ENCODE measurements at regions not wholly inside any gene's neighbourhood (a gene's known extent, or its start where the extent isn't known, plus 50 kb on each side); places are given as distances from the start of the nearest gene placed in this dataset.
"Not testable (repeated sequence)": the region's sequence is repeated elsewhere in the genome, so short reads cannot be mapped to it uniquely, and the experiment has no call there.

DNA sequence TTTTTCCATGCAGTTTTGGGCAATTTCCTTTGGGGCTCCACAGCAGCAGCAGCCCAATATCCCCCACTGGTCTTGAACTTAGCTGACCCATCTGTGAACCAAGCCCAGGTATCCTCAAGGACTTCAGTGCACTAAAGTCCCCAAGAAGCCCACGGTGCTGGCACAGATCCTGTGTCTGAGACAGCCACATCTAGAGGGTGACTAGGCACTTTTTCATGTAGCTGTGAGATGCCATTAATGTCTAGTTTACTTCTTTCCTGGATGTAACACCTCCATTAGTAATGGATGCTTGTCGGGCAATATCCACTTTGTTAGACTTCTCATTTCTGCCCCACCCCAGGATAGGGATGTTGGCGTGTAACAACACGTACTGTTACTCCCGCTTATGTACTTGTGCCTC lies 117.9 kb downstream of the GPCPD1 start:
- no peak for FAIRE-seq

DNA sequence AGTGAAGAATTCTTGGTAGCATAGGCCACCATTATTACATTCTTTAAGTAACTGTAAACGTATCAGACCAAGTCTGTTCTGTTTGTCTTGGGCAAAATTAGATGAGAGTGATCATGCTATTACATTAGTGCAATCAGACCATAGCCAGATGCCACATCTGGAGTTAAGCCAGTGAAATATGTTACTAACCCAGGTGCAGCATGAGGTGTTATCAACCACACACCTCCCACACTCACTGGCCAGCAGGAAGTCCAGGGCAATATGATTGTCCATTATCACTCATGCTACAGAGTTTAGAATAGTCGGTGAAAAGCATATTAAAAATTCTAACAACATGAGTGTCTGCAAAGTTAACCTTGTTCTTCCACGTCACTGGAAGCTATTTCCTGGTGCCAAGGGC lies 119.4 kb downstream of the GPCPD1 start:
- no peak for FAIRE-seq

DNA sequence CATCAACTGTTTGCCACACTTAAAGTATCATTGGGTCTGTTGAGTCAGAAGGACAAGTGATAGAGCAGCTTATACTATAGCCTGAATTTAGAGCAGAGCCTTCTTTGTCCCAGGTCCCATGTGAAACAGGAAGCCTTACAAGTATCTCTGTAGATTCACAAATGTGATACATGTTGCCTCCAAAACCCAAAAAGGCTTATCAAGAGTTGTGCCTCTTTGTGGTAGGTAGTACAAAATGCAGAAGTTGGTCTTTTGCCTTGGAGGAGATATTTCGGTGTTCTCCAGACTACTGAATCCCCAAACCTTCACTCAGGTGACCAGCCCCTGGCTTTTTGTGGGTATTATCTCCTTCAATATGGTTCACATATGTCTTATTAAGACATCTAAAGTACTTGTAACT lies 121.2 kb downstream of the GPCPD1 start:
- no peak for FAIRE-seq

DNA sequence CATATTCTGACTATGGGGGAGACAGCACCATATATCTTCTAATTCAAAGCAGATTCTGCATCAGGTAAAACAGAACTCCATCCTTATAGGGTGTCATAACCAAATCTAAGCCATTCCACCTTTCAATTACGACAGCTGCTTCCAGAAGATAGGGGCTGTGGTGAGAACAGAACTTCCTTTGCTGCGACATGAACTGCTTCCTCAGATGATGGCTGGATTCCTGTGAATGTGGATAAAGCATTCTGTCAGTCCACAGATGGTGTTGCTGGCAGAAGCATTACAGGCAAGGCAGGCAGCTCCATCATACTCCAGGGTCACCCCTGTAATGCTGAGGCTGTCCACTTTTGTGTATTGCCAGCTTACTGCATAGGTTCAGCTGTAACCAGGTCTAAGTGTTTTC lies 122.0 kb downstream of the GPCPD1 start:
- no peak for FAIRE-seq

DNA sequence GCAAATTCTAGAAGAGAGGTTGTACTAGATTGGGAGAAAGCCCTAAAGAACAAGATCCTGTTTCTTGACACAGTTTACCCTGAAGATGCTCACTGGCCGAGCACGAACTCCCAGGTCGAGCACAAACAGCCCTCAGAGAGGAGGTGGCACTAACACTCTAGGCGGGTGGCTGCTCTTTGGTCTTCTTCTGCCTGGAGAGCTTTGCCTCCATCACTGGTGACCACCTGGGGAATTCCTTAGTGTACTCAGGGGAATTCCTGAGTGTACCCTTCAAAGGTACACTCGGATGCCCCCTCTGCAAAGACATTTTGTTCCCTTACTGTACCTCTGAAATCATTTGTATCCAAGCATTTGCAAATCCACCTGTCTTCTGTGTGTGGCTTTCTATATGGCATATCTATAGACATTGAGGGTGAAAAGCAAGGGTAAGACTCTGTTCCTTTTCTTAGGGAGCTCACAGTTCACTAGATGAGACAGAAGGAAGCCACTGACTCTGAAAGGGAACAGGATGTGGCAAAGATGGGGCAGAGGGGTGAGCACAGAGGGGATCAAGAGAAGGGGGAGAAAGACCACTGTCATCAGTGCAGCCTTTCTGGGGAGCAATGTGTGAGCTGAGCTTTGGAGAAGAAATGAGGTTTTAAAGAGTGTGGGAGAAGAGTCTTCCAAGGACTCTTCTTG lies 124.3 kb downstream of the GPCPD1 start:
- FAIRE-seq = no peak

DNA sequence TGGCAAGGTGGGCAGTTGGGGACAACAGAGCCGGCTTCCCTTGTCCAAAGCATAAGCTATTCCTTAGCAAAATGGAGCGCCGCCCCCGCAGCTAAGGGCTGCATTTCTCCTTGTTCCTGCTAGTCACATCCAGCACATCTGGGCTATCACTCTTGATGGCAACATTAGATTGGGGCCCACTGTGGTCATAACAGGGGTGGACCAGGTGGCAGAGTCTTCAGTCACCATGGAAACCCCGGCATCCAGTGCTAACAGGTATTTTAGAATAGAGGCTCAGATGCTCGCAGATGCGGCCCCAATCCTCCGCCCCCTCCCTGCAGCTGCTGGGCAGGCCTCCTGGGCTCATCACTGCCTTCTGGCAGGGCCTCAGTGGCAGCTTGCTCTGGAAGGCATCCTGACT lies 125.9 kb downstream of the GPCPD1 start:
- FAIRE-seq = no peak

DNA sequence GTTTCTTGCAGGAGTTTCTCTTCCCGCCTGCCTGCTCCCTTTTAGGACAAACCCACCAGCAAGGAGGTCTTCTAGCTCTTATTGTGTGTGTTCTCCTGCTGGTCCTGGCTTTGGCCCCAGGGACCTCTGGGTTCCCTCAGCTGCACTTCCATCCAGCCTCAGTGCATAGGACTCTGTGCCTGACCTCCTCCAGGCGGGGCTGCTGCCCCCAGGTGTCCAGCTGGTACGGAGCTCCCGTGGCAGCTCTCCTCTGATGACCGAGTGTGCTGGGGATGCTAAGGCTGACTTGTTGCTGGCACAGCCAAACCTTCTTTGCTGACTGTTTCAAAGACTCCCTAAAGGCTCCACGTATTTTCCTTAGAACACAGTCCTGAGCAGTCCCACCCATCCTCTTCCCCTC lies 126.5 kb downstream of the GPCPD1 start:
- no peak for FAIRE-seq

DNA sequence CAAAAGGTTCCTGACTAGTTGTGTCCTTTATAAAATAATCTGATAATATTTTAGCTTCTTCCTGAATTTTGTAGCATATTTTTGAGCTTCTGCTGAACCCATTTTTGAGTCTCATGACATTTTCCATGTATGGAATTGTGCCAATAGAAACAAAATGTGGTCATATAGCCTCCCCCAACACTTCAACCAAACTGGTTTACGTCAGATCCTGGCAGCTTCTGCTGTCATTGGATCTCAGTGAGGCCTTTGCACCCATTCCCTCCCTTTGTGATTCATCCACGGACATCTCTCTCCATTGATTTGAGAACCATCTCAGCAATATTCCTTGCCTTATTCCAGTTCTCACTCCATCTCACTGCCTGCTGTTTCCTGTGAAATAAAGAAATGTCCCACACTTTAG lies 128.0 kb downstream of the GPCPD1 start:
- no peak for FAIRE-seq

DNA sequence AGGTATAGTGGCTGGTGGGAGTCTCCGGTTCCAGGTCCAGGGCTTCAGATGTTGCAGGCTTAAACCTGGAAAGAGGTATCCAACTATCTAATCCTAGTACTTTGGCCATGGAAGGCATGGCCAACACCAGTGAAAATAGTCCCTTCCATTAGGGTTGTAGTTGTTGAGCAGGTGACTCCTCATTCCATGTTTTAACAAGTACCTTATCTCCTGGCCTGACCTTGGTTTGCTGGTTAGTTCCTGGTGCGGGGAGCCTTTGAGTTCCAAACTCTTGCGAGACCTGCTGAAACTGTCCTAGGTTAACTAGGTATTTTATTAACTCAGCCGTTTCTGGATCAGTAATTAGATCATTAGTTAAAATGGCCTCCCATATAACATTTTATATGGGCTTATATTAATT lies 128.9 kb downstream of the GPCPD1 start:
- no peak for FAIRE-seq

DNA sequence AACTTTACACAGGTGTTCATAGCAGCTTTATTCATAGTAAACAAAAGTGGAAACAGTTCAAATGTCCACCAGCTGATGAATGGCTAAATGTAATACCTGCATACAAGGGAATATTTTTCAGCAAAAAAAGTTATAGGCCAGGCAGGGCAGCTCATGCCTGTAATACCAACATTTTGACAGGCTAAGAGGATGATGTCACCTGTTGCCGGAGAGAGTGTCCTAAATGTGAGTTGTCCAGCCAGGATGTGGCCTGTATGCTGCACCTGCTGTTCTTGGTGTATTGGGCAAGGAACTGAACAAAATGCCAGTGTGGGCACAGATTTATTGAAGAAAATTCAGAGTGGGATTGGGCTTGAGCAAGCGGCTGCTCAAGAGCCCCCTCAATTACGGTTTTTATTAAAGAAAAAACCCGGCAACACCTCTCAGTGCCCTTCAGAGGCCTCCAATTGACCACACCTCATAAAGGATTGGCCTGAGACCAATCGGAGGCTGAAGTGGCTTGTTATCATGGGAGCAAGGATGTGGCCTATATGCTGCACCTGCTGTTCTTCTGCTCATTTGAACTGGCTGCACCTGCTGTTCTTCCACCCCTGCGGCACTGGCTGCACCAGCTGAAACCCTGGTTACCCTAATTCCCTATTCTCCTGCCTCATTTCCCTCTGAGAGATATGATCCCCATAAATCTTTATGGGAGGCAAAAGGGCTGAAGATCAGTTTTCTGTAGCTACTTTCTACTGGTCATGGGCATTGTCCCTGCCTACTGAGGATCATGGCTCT lies 129.8 kb downstream of the GPCPD1 start:
- FAIRE-seq = no peak

DNA sequence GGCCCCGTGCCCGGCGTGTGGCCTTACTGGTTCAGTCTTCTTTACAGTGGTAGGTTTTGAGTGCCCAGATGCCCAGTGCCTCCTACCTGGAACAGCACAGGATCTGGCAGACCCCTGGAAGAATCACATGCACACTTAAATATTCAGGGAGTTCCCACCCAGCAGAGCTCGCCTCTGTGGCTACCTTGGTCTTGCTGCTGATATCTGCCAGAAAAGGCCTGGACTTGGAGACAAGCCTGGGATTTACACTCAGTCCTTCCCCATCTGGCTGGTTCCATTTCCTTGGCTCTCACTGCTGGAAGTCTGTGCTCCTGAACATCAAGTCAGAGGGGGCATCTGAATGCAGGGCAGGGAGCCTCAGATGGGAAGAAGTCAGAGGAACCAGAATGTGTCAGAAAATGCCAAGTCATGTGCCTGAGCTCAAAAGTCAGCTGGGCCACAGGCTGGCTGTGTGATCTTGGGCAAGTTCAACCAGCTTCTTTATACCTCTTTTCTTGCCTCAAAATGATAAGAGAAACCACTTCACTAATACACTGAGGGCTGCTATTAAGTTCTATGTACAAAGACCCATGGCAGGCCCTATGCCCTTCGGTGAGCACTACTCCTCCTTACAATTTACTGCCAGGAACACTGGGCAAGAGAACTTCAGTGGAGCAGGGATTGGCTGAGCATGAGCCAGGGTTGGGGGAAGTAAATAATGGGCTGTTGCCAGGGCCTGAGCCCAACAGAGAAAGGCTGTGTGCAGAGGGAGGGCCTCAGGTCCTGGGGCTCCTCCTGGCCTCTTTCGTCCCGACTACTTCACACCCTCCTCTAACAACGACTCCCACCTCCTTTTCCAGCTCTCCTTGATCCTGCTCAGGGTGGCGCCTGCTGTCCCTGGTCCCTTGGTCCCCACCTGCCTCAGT lies 135.9 kb downstream of the GPCPD1 start:
- FAIRE-seq = no peak

DNA sequence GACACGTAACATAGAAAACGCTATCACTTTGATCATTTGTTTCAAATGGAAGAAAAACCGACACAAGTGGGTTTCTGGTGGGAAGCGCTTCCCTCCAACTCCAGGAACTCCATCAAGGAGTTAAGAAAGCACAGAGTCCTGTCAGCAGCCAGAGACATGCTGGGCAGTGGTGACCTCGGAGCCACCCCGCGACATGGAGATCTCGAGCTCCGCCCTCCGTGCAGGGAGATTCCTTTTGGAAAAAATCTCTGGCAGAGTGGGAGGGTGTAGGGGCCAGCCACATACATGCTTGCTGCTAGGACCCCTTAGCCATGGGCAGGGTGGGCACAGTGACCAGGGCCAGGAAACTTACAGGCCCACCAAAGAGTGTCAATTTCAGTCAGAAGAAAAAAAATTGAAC lies 138.9 kb downstream of the GPCPD1 start:
- not testable (repeated sequence) for FAIRE-seq

DNA sequence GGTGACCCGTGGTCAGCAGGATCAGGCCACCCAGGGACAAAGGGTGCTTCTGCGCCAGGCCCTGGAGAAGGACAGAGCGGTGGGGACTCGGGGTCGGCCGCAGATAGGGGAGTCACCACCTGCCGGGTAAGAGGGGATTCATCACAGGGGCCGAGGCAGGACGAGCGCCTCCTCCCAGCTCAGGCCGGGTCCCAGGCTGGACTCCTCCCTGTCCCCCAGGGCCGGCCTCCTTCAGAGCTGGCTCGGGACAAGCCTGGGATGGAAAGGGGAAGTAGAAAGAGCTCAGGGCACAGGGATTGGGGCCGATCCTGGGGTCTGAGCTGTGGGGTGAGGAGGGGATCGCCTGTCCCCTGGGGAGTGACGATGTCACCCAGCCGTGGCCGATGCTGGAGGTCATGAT lies 139.4 kb downstream of the GPCPD1 start:
- no peak for FAIRE-seq

DNA sequence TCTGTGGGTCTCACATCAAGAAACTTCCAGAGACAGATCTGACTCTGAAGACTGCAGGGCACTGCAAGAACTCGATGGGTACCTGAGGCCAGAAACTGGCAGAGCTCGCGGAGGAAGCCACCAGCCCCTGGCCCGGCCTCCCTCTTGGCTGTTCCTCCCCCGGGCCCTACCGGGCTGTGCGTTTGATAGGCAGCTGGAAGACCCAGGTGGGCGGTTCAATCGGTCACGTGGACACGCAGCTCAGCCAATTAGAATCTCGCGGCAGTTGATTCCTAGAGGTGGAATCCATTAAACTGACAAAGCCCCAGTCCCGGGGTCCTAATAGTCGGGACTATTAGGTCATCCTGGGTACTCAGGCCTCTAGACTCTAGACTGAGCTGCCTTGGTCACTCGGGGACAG lies 139.9 kb downstream of the GPCPD1 start:
- no peak for FAIRE-seq

DNA sequence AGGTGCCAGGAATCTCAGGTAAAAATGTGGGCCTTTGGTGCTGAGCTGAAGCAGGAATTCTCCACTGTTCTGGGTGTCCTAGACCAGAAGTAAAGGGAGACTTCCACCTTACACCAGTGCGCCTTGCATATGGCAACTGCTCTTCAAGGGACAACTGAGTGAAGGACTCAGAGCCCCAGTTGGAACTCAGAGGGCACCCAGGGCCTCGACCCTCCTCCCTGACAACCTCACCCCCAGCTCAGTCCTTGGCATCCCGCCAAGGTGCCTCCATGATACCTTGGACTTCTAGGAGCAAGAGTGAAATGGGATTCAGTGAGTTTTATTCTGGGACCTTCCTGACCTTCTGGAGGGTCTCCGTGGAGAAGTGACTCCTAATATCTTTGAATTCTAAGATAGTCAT lies 140.3 kb downstream of the GPCPD1 start:
- FAIRE-seq = no peak

DNA sequence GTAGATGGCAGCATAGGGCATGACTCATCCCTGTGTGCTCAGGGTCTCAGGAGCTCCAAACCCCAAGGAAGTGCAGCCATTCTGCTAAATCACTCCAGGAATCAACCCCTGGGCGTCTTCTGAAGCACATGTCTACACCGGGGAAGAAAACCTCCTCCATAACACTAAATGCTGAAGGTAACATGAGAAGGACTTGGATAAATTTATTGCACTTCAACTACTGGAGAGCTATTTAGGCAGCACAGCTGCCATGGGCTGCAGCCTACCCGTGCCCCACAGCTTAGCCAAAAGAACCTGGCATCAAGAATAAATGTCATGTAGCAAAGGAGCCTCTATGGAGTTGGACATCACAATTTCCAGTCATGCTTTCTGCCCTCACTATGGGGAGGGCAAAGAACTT lies 141.7 kb downstream of the GPCPD1 start:
- no peak for FAIRE-seq

DNA sequence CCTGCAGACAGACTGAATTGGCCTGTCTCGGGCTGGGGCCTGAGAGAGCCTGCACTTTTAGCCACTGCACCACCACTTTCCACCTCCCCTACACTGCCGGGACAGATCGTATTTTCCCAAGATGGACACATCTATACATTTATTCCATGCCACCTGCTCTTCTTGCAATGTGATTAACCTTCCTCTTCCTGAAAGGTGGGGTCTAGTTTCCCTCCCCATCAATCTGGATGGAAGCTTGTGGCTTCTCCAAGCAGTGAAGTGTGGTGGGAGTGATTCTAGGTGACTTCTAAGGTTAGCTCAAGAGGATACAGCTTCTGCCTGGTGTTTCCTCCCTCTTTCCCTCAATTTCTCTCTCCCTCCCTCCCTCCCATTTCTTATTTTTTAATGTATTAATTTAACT lies 143.7 kb downstream of the GPCPD1 start:
- no peak for FAIRE-seq

DNA sequence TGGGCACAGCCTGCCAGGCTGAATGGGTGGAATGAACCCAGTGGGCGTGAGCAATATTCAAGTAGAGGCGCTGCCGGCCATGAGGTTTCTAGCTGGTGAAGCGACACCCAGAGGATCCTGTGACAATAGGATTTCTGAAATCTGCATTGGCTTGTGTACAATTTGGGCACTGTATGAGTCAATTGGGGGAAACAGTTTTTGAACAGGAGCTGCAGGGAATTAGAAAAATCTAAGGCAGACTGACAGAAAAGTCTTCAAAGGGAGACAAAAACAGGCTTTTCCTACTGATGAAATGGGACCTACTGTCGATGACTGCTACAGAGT lies 145.2 kb downstream of the GPCPD1 start:
- FAIRE-seq = no peak

DNA sequence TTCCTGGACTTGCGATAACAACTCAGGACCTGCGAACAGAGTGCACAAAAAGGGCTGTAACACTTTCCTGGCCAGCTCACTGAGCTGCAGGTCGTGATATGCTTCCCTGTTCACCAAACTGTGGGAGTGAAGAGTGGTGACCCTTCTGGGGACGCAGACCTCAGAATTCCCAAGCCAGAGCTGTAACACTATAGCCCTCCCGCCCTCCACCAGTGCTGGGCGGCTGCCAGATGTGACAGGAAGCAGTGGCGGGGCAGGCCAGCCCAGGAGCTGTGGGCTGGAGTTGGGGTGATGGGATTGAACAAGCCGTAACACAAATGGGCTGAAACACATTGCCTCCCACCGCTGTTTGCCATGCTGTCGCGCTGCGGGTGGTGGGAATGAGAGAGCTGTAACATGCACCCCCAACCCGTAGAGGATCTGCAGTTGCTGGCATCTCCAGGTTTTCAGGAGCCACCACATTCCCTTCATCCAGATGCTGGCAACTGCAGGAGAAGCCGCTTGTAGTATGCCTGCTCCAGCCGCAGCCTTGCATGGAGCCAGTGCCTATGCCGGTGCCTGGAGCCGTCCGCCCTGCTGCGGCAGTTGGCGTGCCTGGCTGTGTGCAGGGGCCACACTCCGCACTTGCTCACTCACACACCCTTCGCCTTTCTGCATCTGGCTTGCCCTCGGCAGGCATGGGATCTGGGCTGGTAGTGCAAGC lies 145.8 kb downstream of the GPCPD1 start:
- no peak for FAIRE-seq

DNA sequence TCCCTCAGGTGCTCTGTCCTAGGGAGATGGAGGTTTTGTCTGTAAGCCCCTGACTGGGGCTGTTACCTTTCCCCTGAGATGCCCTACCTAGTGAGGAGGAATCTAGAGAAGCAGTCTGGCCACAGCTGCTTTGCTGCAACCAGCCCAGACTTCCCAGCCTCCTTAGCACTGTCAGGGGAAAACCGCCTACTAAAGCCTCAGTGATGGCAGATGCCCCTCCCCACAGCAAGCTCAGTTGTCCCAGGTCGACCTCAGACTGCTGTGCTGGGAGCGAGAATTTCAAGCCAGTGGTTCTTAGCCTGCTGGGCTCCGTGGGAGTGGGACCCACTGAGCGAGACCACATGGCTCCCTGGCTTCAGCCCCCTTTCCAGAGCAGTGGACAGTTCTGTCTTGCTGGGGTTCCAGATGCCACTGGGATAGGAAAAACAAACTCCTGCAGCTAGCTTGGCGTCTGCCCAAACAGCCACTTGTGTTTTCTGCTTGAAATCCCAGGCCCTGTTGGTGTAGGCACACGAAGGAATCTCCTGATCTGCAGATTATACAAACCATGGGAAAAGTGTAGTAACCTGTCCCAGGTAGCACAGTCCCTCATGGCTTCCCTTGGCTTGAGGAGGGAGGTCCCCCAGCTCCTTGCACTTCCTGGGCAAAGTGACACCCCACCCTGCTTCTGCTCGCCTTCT lies 146.4 kb upstream of the PROKR2 start:
- no peak for FAIRE-seq

DNA sequence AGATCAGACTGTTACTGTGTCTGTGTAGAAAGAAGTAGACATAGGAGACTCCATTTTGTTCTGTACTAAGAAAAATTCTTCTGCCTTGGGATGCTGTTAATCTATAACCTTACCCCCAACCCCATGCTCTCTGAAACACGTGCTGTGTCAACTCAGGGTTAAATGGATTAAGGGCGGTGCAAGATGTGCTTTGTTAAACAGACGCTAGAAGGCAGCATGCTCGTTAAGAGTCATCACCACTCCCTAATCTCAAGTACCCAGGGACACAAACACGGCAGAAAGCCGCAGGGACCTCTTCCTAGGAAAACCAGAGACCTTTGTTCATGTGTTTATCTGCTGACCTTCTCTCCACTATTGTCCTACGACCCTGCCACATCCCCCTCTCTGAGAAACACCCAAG lies 137.0 kb upstream of the PROKR2 start:
- FAIRE-seq = not testable (repeated sequence)

DNA sequence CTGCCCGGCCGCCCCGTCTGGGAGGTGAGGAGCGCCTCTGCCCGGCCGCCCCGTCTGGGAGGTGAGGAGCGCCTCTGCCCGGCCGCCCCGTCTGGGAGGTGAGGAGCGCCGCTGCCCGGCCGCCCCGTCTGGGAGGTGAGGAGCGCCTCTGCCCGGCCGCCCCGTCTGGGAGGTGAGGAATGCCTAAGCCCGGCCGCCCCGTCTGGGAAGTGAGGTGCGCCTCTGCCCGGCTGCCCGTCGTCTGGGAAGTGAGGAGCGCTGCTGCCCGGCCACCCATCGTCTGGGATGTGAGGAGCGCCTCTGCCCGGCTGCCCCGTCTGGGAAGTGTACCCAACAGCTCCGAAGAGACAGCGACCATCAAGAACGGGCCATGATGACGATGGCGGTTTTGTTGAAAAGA lies 136.6 kb upstream of the PROKR2 start:
- FAIRE-seq = not testable (repeated sequence)

DNA sequence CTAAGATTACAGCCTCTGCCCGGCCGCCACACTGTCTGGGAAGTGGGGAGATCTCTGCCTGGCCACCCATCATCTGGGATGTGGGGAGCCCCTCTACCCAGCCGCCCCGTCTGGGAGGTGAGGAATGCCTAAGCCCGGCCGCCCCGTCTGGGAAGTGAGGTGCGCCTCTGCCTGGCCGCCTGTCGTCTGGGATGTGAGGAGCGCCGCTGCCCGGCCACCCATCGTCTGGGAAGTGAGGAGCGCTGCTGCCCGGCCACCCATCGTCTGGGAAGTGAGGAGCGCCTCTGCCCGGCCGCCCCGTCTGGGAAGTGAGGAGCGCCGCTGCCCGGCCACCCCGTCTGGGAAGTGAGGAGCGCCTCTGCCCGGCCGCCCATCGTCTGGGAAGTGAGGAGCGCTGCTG lies 135.9 kb upstream of the PROKR2 start:
- not testable (repeated sequence) for FAIRE-seq
